ENCODE measurements at regions not wholly inside any gene's neighbourhood (a gene's known extent, or its start where the extent isn't known, plus 50 kb on each side); places are given as distances from the start of the nearest gene placed in this dataset.
"Not testable (repeated sequence)": the region's sequence is repeated elsewhere in the genome, so short reads cannot be mapped to it uniquely, and the experiment has no call there.

- intact Hi-C loops (cut with DNase I) = no loop called here
- no peak for DNase-seq
Observed at GRCh38 chr7:142511374-142511773, 237.9 kb upstream of the PRSS1 start.

DNA sequence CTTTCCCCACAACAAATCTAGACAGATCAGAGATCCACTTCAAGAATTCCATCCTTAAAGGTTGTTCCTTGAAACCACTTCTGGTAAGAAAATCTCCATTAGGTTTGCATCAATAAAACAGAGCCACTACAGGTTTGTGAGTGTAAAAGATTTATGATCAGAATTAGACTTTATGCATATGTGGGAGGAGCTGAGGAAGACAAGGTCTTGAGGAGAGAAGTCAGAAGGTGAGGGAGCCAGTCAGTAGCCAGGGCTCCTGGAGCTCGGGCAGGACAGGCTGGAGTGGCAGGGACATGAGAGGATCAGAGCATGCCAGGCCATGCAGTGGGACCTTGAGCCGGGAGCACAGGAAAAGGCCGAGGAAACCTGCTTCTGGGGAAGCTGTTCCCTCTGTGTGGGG is 240.0 kb upstream of the PRSS1 start:
- intact Hi-C loops (cut with DNase I); DNase-seq: not testable (repeated sequence)

DNA sequence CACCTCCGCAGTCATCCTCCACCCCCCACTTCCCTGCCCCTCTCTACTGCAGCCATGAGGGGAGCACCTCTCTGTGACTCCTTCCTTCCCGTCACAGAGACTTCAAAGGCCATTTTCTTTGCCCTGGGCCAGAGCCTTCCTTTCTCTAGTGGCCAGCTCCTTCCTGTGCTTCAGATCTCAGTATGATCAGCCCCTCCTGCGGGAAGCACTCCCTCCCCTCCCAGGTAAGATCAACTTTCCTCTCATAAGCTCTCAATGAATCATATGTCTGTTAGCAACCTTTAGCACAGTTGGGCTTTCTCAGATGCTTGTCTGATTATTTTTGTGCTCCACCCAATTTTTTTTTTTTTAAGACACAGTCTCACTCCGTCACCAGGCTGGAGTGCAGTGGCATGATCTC is 241.0 kb upstream of the PRSS1 start:
- DNase-seq = no peak
- intact Hi-C loops (cut with DNase I) = no loop called here

DNA sequence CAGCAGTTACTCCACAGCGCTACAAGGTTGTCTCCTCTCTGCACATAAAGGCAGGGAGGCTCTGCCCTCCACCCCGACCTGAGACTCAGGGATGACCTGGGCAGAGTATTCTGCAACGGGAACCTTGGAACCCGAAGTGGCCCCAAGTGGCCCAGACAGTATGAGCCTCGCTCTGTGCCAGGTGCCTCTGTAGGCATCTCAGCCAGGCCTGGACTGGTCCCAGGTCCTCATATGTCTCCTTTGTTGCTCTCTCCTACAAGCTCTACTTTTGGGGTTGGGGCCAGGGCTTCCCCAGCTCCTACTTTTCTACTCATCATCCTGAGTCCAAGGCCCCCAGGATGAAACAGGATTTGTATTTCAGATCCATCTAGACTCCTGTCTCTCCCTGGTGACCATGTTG is 241.5 kb upstream of the PRSS1 start:
- no peak for DNase-seq
- intact Hi-C loops (cut with DNase I) = no loop called here

GRCh38 chr7:142507066-142507465 is 242.2 kb upstream of the PRSS1 start:
- intact Hi-C loops (cut with DNase I); DNase-seq: not testable (repeated sequence)

DNA sequence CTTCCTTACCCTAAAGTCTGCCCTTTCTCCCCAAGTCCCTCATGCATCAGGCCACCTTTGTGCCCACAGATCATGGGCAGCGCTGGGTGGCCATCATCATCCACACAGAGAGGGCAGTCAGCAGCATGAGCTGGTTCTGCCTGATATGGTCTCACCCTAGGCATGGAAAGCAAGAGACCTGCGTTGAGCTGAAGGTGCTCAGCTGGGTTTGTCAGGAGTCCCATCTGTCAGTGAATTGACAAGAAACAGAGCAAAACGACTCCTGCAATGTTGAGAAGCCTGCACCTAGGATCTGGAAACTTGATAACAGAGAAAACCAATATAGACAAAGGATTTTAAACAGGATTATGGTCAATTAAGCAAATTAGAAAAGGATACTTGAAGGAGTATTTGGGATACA is 242.7 kb upstream of the PRSS1 start:
- intact Hi-C loops (cut with DNase I) = no loop called here
- no peak for DNase-seq

GRCh38 chr7:142503949-142504348 is 245.3 kb upstream of the PRSS1 start:
- intact Hi-C loops (cut with DNase I); DNase-seq: not testable (repeated sequence)

DNA sequence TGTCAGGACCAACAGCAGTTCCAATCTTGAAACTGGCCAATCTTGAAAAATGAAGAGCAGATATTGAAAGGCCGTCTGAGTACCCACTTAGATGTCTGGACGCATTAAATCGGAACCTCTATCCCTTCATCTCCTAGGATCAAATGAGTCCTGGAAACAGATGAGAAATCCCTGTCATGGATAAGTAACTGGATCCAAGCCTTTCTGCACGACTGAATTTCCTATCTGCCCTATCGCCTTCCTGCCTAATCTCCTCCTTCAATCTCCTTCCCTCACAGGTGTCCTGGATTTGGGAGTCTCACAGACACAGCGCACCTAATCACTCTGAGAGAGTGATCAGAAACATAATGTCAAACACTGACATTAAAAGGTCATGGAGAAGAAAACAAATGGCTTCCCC is 245.2 kb upstream of the PRSS58 start:
- intact Hi-C loops (cut with DNase I) = no loop called here
- no peak for DNase-seq

DNA sequence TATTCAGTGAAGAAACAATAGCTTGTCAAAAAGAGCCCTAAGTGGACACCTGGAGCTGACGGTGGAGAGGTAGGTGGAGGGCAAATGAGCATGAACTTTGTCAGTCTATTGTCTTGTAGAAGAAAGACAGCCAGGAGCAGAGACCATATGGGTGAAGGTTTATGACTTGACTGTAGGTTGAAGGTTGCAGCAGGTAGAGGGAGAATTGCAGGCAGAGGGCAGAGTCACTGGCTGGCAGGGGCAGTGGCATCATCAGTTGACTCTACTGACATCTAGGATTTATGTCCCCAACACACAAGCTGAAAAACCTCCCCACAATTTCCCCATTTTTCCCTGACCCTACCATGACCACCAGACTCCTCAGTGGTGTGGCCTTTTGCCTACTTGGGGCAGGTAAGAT is 243.6 kb upstream of the PRSS58 start:
- intact Hi-C loops (cut with DNase I) = no loop called here
- no peak for DNase-seq

GRCh38 chr7:142500366-142500765 is 242.5 kb upstream of the PRSS58 start:
- intact Hi-C loops (cut with DNase I) = no loop called here

DNA sequence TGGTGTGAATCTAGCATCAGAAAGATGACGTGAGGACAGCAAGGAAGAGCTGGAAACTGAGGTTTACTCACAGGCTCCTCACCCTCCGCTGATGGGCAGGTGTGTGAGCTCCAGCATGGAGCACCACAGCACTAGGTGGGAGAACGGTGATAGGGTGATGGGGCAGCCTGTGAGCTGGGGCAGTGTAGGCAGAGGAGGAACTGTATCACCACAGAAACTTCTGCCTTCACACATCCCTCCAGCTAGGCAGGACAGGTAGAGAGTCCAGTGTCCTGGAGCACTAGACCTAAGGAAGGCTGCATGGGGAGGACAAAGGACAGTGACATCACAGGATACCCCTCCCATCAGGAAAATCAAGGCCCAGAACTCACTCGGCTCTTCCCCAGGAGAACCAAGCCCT is 241.8 kb upstream of the PRSS58 start:
- intact Hi-C loops (cut with DNase I) = no loop called here
- no peak for DNase-seq

More at GRCh38 chr7:142500366-142500765, 242.5 kb upstream of the PRSS58 start:
- no peak for DNase-seq

DNA sequence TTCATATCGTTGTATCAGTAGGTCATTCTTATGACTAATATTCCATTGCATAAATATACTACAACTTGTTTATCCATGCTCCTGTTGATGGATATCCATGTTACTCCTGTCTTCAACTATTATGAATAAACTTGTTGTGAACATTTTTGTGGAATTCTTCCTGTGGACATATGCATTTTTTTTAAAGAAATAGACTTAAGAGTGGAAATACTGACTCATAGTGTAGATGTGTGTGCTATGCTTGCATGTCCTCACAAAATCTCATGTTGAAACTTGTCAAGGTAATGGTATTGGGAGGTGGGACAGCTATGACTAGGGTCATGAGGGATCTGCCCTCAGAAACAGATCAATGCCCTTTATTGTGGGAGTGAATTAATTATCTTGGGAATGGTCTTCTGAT is 240.5 kb upstream of the PRSS58 start:
- DNase-seq = no peak
- intact Hi-C loops (cut with DNase I) = no loop called here

DNA sequence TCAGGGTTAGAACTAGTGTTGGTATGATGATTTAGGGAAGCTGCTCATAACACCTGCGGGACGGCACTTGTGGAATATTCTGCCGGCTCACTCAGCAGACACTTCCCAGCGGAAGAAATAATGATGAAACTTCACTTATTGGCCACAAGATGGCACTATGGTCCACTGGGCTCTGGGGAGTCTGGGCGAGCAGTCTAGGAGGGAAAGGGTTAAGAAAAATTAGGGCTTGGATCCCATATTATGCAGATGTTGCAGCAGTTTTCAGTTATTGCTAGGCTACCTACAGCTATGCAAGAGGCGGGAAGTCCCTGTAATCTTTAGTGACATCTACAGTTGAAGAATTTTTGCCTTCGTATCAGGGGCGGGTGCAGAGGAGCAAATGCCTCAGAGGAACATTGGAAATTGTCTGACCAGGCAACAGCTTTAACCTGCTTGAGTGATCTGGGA is 238.7 kb upstream of the PRSS58 start:
- no peak for DNase-seq
- intact Hi-C loops (cut with DNase I) = no loop called here

DNA sequence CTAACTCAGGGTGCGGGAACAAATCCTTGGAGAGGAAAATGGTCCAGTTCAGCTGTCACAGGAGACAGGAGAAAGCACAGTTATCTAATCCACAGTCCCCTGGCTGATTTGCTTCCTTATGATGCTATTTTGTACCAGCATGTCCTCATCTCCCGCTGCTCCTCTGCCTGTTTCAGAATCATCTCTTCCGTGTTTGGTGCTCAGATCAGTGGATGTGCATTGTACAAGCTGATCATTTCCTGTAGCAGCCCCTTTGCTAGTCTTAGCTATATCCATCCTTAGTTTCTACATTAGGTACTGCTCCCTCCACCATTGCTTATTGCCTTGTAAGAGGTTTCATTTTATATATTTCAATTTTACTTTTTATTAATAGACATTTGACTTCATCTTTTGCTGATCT is 238.0 kb upstream of the PRSS58 start:
- intact Hi-C loops (cut with DNase I); DNase-seq: not testable (repeated sequence)

DNA sequence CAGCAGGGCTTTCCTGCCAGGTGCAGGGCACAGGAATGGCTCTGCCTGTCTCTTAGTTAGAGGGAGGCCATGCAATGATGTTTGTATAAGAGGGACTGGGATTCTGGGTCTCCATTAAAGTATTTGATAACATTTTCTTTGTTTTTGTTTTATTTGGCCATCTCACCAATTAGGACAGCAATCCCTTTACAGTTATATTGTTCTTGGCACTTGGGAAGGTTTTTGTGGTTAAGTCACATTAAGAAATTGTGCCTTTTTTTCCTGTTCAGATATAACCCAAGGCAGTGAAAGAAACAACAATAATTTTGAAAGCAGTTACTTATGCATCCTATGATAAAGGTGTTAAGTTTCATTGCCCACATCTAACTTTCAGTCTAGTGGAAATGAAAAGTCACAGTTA is 237.4 kb upstream of the PRSS58 start:
- DNase-seq; intact Hi-C loops (cut with DNase I): not testable (repeated sequence)

- no peak for DNase-seq
- intact Hi-C loops (cut with DNase I) = no loop called here
Observed at GRCh38 chr7:142494021-142494420, 236.2 kb upstream of the PRSS58 start.

DNA sequence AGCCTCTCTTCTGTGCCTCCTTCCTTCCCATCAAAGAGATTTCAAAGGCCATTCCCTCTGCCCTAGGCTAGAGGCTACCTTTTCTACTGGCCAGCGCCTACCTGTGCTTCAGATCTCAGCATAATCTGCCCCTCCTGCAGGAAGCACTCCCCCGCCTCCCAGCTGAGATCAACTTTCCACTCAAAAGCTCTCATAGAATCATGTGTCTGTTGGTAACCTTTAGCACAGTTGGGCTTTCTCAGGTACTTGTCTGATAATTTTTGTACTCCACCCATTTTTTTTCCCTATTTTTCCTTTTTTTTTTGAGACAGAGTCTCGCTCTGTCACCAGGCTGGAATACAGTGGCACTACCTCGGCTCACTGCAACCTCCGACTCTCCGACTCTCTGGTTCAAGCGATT is 231.0 kb upstream of the PRSS58 start:
- intact Hi-C loops (cut with DNase I) = no loop called here
- no peak for DNase-seq

GRCh38 chr7:142488036-142488633 is 230.3 kb upstream of the PRSS58 start:
- no peak for DNase-seq
- intact Hi-C loops (cut with DNase I) = no loop called here

DNA sequence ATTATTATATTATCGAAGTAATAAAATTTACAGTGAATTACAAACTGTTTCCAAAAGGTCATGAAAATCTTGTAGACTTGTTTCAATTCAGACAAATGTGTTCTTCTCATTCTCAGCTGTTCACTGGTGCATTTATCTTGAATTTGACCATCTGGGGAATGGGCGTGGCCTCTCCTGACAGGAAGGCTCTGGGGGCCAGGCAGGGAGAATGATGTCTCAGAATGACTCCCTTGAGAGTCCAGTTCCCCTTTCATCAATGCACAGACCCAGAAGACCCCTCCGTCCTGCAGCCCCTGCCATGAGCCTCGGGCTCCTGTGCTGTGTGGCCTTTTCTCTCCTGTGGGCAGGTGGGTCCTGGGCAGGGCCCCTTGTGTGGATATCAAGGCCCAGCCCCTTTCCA is 229.7 kb upstream of the PRSS58 start:
- DNase-seq; intact Hi-C loops (cut with DNase I): not testable (repeated sequence)

DNA sequence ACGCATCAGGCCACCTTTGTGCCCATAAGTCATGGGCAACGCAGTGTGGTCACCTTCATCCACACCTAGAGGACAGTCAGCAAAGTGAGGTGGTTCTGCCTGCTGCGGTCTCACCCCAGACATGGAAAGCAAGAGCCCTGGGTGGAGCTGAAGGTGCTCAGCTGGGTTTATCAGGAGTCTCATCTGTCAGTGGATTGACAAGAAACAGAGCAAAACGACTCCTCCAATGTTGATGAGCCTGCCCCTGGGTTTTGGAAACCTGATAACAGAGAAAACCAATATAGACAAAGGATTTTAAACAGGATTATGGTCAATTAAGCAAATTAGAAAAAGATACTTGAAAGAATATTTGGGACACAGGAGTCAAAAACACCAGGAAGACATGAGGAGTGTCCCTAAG is 229.3 kb upstream of the PRSS58 start:
- no peak for DNase-seq
- intact Hi-C loops (cut with DNase I) = no loop called here

GRCh38 chr7:142485617-142486226 is 227.9 kb upstream of the PRSS58 start:
- peak in 2 of 10 donors; percentile 42 to 47 for DNase-seq
- intact Hi-C loops (cut with DNase I) = no loop called here

DNA sequence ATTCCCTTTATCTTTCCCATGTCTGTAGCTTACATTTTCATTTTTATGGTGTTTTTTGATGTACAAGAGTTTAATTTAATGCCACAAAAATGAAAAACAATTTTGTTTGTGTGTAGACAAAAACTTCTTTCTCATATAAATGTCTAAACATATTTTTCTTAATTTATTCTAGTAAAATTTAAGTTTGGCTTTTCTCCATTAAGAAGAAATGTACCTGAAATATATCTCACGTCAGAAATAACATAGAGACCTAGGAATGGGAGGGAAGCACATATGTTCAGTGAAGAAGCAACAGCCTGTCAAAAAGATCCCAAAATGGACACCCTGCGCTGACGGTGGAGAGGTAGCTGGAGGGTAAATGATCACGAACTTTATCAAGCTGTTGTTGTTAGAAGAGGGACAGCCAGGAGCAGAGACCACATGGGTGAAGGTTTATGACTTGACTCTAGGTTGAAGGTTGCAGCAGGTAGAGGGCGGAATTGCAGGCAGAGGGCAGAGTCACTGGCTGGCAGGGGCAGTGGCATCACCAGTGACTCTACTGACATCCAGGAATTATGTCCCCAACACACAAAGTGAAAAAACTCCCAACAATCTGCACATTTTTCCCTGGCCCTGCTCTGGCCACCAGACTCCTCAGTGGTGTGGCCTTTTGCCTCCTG is 225.9 kb upstream of the PRSS58 start:
- intact Hi-C loops (cut with DNase I) = no loop called here
- no peak for DNase-seq
